ENCODE measurements at regions not wholly inside any gene's neighbourhood (a gene's known extent, or its start where the extent isn't known, plus 50 kb on each side); places are given as distances from the start of the nearest gene placed in this dataset.

DNA sequence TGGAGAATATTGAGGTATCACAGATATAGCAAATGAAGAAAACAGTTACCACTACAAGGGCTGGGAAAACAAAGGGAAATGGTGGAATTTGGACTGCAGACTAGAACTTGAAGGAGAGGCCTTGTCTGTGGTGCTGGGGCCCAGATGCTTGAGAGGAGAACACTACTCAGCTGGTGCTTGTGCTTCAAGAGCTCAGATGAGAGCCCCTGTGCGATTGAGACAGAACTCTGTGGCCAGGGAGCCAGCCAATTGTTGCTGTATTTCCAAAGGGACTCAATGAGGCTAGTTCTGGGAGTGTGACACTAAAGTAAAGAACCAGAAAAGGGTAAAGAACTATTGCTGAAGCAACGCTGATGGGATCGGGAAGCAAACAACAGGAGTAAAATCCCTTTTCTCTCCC, 406.5 kb upstream of the SEMA3D start:
- TF ChIP-seq, protein P1, sequence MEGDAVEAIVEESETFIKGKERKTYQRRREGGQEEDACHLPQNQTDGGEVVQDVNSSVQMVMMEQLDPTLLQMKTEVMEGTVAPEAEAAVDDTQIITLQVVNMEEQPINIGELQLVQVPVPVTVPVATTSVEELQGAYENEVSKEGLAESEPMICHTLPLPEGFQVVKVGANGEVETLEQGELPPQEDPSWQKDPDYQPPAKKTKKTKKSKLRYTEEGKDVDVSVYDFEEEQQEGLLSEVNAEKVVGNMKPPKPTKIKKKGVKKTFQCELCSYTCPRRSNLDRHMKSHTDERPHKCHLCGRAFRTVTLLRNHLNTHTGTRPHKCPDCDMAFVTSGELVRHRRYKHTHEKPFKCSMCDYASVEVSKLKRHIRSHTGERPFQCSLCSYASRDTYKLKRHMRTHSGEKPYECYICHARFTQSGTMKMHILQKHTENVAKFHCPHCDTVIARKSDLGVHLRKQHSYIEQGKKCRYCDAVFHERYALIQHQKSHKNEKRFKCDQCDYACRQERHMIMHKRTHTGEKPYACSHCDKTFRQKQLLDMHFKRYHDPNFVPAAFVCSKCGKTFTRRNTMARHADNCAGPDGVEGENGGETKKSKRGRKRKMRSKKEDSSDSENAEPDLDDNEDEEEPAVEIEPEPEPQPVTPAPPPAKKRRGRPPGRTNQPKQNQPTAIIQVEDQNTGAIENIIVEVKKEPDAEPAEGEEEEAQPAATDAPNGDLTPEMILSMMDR (IDR thresholded peaks at IDR 0.05): no peak
- no peak for TF ChIP-seq POLR2A (IDR thresholded peaks at IDR 0.05)
